ENCODE measurements at regions not wholly inside any gene's neighbourhood (a gene's known extent, or its start where the extent isn't known, plus 50 kb on each side); places are given as distances from the start of the nearest gene placed in this dataset.

DNA sequence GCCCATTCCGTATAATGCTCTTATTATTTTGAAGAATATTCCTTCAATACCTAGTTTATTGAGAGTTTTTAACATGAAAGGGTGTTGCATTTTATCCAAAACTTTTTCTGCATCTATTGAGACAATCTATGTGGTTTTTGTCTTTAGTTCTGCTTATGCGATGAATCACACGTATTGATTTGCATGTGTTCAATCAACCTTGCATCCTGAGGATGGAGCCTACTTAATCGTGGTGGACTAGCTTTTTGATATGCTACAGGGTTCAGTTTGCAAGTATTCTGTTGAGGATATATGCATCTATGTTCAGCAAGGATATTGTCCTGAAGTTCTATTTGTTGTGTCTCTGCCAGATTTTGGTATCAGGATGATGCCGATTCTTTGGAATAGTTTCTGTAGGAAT is 1070.3 kb upstream of the CDH18 start (continued):
- TF ChIP-seq HMGXB3 (CRISPR knock-in tag; IDR thresholded peaks at IDR 0.05; ENCODE audit: borderline replicate concordance) (no peak), ZC3H13 (CRISPR knock-in tag; IDR thresholded peaks at IDR 0.05) (no peak), ZNF879 (CRISPR knock-in tag; IDR thresholded peaks at IDR 0.05) (no peak), KMT2B (CRISPR knock-in tag; IDR thresholded peaks at IDR 0.05) (no peak), ZNF10 (CRISPR knock-in tag; IDR thresholded peaks at IDR 0.05; ENCODE audit: borderline replicate concordance, low read depth) (no peak), STAT5B (CRISPR knock-in tag; IDR thresholded peaks at IDR 0.05) (no peak), ZFP1 (CRISPR knock-in tag; IDR thresholded peaks at IDR 0.05) (no peak), ZSCAN29 (CRISPR knock-in tag; conservative IDR thresholded peaks at IDR 0.05) (no peak)

DNA sequence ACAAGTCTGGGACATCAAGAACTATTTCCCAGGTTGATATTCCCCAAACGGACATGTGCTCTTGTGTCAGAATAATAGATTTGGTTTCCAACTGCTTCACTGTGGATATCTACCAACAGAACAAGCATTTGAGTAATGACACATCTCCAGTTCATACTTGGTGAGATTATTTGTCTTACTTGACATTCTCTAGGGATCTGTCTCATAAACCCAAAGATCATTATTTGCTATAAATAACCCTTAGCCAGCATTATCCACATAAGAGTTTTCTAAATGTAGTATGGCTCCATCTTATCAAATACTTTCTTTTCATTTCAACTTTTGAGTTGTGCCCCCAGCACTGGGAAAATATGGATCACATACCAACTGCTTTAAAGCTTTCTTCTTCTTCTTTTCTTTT is 1063.9 kb upstream of the CDH18 start:
- Histone ChIP-seq H3K79me2 (ENCODE audit: insufficient read depth, low read length) (no peaks in the 10 kb centered on the region), H4K20me1 (ENCODE audit: insufficient read depth, low read length) (no peaks in the 10 kb centered on the region), H3K4me1 (ENCODE audit: insufficient read depth, low read length) (no peaks in the 10 kb centered on the region), H3K27ac (ENCODE audit: extremely low read length, insufficient read depth, low read length) (no peak overlapping the region), H2AFZ (ENCODE audit: low read length) (no peak overlapping the region), H3K9ac (ENCODE audit: insufficient read depth, low read depth, low read length) (no peak overlapping the region), H3K36me3 (replicated peaks in 1 of 2; ENCODE audit: control insufficient read depth in 1 of 2, insufficient read depth in 2 of 2, low read length in 2 of 2) (no peaks in the 10 kb centered on the region), H3K9me3 (ENCODE audit: low read length) (peaks cover 39% of the 10 kb centered on the region), H3K4me2 (ENCODE audit: low read depth, low read length) (no peak overlapping the region), H3K27me3 (ENCODE audit: control insufficient read depth in 1 of 2, insufficient read depth in 2 of 2, low read length in 2 of 2) (no peaks in the 10 kb centered on the region), H3K4me3 (replicated peaks in 1 of 3; ENCODE audit: insufficient read depth in 1 of 3, low read depth in 2 of 3, low read length in 3 of 3) (no peak overlapping the region)
- ChIA-PET POLR2A (no interaction called here), CTCF (ENCODE audit: low intra/inter-chr PET ratio, low total read pairs) (no interaction called here)
- 5% methylated on average over 1 of the region's 1 CpG for WGBS (ENCODE audit: low lambda C conversion rate)
- intact Hi-C loops (cut with micrococcal nuclease; ENCODE audit: unreplicated experiment): no loop called here
- BruUV-seq (replicated peaks): no TSS peak
- no peak for ATAC-seq
- FAIRE-seq: no peak
- in situ Hi-C loops (cut with HindIII; ENCODE audit: extremely low pct_ligation_motif_present, low pct_unique_long_range_greater_than_20kb): no loop called here
- no peak for DNase-seq (ENCODE audit: low spot score)
- TF ChIP-seq MYNN (CRISPR knock-in tag; IDR thresholded peaks at IDR 0.05; ENCODE audit: low read depth) (no peak), MAFK (conservative IDR thresholded peaks at IDR 0.05 in 1 of 2, IDR thresholded peaks at IDR 0.05 in 1 of 2; ENCODE audit: low read length in 2 of 2) (peak in 1 of 2 experiments; percentile 54; a peak in 1 of 4 replicates), ZBTB40 (IDR thresholded peaks at IDR 0.05) (no peak), ZBTB40 (CRISPR knock-in tag; IDR thresholded peaks at IDR 0.05) (no peak)
